Epithelial cell of proximal tubule (primary cell): ENCODE measurements at regions not wholly inside any gene's neighbourhood (a gene's known extent, or its start where the extent isn't known, plus 50 kb on each side); places are given as distances from the start of the nearest gene placed in this dataset.
"Not testable (repeated sequence)": the region's sequence is repeated elsewhere in the genome, so short reads cannot be mapped to it uniquely, and the experiment has no call there.

Experiments
- DNase-seq: peaks from one replicate; pipeline ENCODE4 v3.0.0-alpha.2; 2011; ENCODE audit warnings: low read depth
- H3K4me3 ChIP-seq: 2 replicates; pipeline ENCODE4 v1.5.1; 2011; ENCODE audit warnings: low read depth, mild to moderate bottlenecking, low read length
- CTCF ChIP-seq: conservative IDR thresholded peaks from 2 replicates; pipeline ENCODE4 v1.5.1; 2012; ENCODE audit warnings: low read depth, mild to moderate bottlenecking, low read length

- DNase-seq, result no peak
- no peak overlapping the region for H3K4me3 ChIP-seq
- no peak for TF ChIP-seq CTCF
Measured at GRCh38 chr3:96347289-96347688, 467.1 kb upstream of the EPHA6 start.

- not testable (repeated sequence) for DNase-seq
Measured at GRCh38 chr3:96351598-96351997, 462.8 kb upstream of the EPHA6 start.

GRCh38 chr3:96354106-96354505, 460.3 kb upstream of the EPHA6 start:
- H3K4me3 ChIP-seq, result no peak overlapping the region
- DNase-seq, result no peak
- no peak for TF ChIP-seq CTCF

More at GRCh38 chr3:96351598-96351997, 462.8 kb upstream of the EPHA6 start:
- H3K4me3 ChIP-seq, result not testable (repeated sequence)

- H3K4me3 ChIP-seq, result no peak overlapping the region
- DNase-seq, result no peak
- TF ChIP-seq CTCF, result no peak
Measured at GRCh38 chr3:96354742-96355141, 459.7 kb upstream of the EPHA6 start.

- TF ChIP-seq CTCF, result no peak
- DNase-seq, result no peak
- no peak overlapping the region for H3K4me3 ChIP-seq
Measured at GRCh38 chr3:96361241-96361640, 453.2 kb upstream of the EPHA6 start.

- TF ChIP-seq CTCF, result no peak
- DNase-seq, result no peak
- no peak overlapping the region for H3K4me3 ChIP-seq
Measured at GRCh38 chr3:96370637-96371036, 443.8 kb upstream of the EPHA6 start.

GRCh38 chr3:96410006-96410730, 404.2 kb upstream of the EPHA6 start:
- H3K4me3 ChIP-seq, result no peak overlapping the region
- TF ChIP-seq CTCF, result no peak
- DNase-seq, result no peak
